ENCODE measurements at regions not wholly inside any gene's neighbourhood (a gene's known extent, or its start where the extent isn't known, plus 50 kb on each side); places are given as distances from the start of the nearest gene placed in this dataset.

- H3K27me3 ChIP-seq (ENCODE audit: insufficient read depth, low read length, poor library complexity), result peaks cover 7% of the 10 kb centered on the region
- DNase-seq, result no peak
- H3K9ac ChIP-seq (ENCODE audit: low read depth, low read length), result no peak overlapping the region
- H4K20me1 ChIP-seq (ENCODE audit: insufficient read depth, low read length), result no peaks in the 10 kb centered on the region
- H3K27ac ChIP-seq (ENCODE audit: low read length), result no peak overlapping the region
- no peak overlapping the region for H3K4me3 ChIP-seq (ENCODE audit: low read depth in 1 of 2, low read length in 2 of 2)
- no peaks in the 10 kb centered on the region for H3K9me3 ChIP-seq (ENCODE audit: insufficient read depth, low read length, severe bottlenecking)
- no peak overlapping the region for H3K4me2 ChIP-seq (ENCODE audit: insufficient read depth, low read length)
- TF ChIP-seq EZH2 (IDR thresholded peaks at IDR 0.05; ENCODE audit: borderline replicate concordance, low read depth, low read length, severe bottlenecking) (no peak), CTCF (IDR thresholded peaks at IDR 0.05; ENCODE audit: borderline replicate concordance, extremely low read depth, low read length, poor library complexity, severe bottlenecking) (no peak)
- no peaks in the 10 kb centered on the region for H3K4me1 ChIP-seq (ENCODE audit: insufficient read depth, low read length)
- H2AFZ ChIP-seq (ENCODE audit: low read depth, low read length), result no peak overlapping the region
- H3K36me3 ChIP-seq (ENCODE audit: insufficient read depth, low read length), result no peaks in the 10 kb centered on the region
- H3K79me2 ChIP-seq (ENCODE audit: insufficient read depth, low read length), result no peaks in the 10 kb centered on the region
- ATAC-seq (ENCODE audit: insufficient read depth, low read depth), result no peak
Observed at GRCh38 chr11:95714843-95715776, 74.5 kb downstream of the FAM76B start.

GRCh38 chr11:95713428-95713827 is 76.2 kb downstream of the FAM76B start:
- H3K79me2 ChIP-seq (ENCODE audit: insufficient read depth, low read length), result no peaks in the 10 kb centered on the region
- no peak for ATAC-seq (ENCODE audit: insufficient read depth, low read depth)
- no peaks in the 10 kb centered on the region for H3K36me3 ChIP-seq (ENCODE audit: insufficient read depth, low read length)
- no peaks in the 10 kb centered on the region for H3K4me1 ChIP-seq (ENCODE audit: insufficient read depth, low read length)
- DNase-seq, result no peak
- TF ChIP-seq EZH2 (IDR thresholded peaks at IDR 0.05; ENCODE audit: borderline replicate concordance, low read depth, low read length, severe bottlenecking), result no peak
- TF ChIP-seq CTCF (IDR thresholded peaks at IDR 0.05; ENCODE audit: borderline replicate concordance, extremely low read depth, low read length, poor library complexity, severe bottlenecking), result no peak
- H2AFZ ChIP-seq (ENCODE audit: low read depth, low read length), result no peak overlapping the region
- H3K4me2 ChIP-seq (ENCODE audit: insufficient read depth, low read length), result no peak overlapping the region
- H4K20me1 ChIP-seq (ENCODE audit: insufficient read depth, low read length), result no peaks in the 10 kb centered on the region
- H3K27me3 ChIP-seq (ENCODE audit: insufficient read depth, low read length, poor library complexity), result peaks cover 12% of the 10 kb centered on the region
- H3K27ac ChIP-seq (ENCODE audit: low read length), result no peak overlapping the region
- H3K4me3 ChIP-seq (ENCODE audit: low read depth in 1 of 2, low read length in 2 of 2), result no peak overlapping the region
- H3K9me3 ChIP-seq (ENCODE audit: insufficient read depth, low read length, severe bottlenecking), result no peaks in the 10 kb centered on the region
- no peak overlapping the region for H3K9ac ChIP-seq (ENCODE audit: low read depth, low read length)

- H3K9ac ChIP-seq (ENCODE audit: low read depth, low read length), result no peak overlapping the region
- ATAC-seq (ENCODE audit: insufficient read depth, low read depth) (no peak), DNase-seq (no peak)
- no peaks in the 10 kb centered on the region for H3K79me2 ChIP-seq (ENCODE audit: insufficient read depth, low read length)
- no peak overlapping the region for H3K4me3 ChIP-seq (ENCODE audit: low read depth in 1 of 2, low read length in 2 of 2)
- no peak overlapping the region for H3K27ac ChIP-seq (ENCODE audit: low read length)
- H3K4me2 ChIP-seq (ENCODE audit: insufficient read depth, low read length), result no peak overlapping the region
- peaks cover 12% of the 10 kb centered on the region for H3K27me3 ChIP-seq (ENCODE audit: insufficient read depth, low read length, poor library complexity)
- H3K36me3 ChIP-seq (ENCODE audit: insufficient read depth, low read length), result no peaks in the 10 kb centered on the region
- no peaks in the 10 kb centered on the region for H3K9me3 ChIP-seq (ENCODE audit: insufficient read depth, low read length, severe bottlenecking)
- TF ChIP-seq CTCF (IDR thresholded peaks at IDR 0.05; ENCODE audit: borderline replicate concordance, extremely low read depth, low read length, poor library complexity, severe bottlenecking), result no peak
- no peak for TF ChIP-seq EZH2 (IDR thresholded peaks at IDR 0.05; ENCODE audit: borderline replicate concordance, low read depth, low read length, severe bottlenecking)
- H2AFZ ChIP-seq (ENCODE audit: low read depth, low read length), result no peak overlapping the region
- H3K4me1 ChIP-seq (ENCODE audit: insufficient read depth, low read length), result no peaks in the 10 kb centered on the region
- no peaks in the 10 kb centered on the region for H4K20me1 ChIP-seq (ENCODE audit: insufficient read depth, low read length)
Observed at GRCh38 chr11:95711945-95712221, 77.7 kb downstream of the FAM76B start.

All from DND-41 (cell line).